ENCODE measurements at regions not wholly inside any gene's neighbourhood (a gene's known extent, or its start where the extent isn't known, plus 50 kb on each side); places are given as distances from the start of the nearest gene placed in this dataset.

GRCh38 chr16:54873071-54873470 is 57.6 kb upstream of the IRX5 start:
- TF ChIP-seq CTCF (conservative IDR thresholded peaks at IDR 0.05 in 1 of 2, IDR thresholded peaks at IDR 0.05 in 1 of 2; ENCODE audit: extremely low read depth in 1 of 2, insufficient read depth in 1 of 2, low read depth in 1 of 2, low read length in 2 of 2), result no peak
- TF ChIP-seq EZH2 (IDR thresholded peaks at IDR 0.05; ENCODE audit: borderline replicate concordance, low read length), result no peak
